ACHN (cell line): ENCODE measurements at regions not wholly inside any gene's neighbourhood (a gene's known extent, or its start where the extent isn't known, plus 50 kb on each side); places are given as distances from the start of the nearest gene placed in this dataset.
"Not testable (repeated sequence)": the region's sequence is repeated elsewhere in the genome, so short reads cannot be mapped to it uniquely, and the experiment has no call there.

Source experiments
- DNase-seq: peaks from one replicate; pipeline ENCODE4 v3.0.0-alpha.2; 2015
- in situ Hi-C: cut with HindIII; loops from 2 replicates; pipeline ENCODE4 v1.10.0; 2017; ENCODE audit warnings: low sequenced_read_pairs, low pct_ligation_motif_present, low pct_unique_long_range_greater_than_20kb

DNA sequence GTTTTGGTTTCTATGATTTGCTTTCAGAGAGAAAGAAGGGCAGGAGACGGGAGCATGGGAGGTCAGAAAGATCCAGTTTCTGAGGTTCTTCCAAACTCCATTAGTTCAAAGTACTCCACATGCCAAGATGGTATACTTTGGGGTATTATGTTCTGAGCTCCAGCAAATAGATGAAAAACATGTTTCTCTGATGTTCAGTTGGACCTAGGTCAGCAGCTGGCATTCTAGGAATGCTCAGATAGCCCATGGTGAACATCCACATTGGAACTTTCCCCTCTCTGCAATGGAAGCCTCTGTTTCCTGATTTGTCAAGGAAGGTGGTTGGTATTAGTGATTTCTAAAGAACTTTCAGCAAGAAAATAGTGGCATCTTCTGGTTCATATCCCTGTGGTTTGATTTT, 257.5 kb downstream of the KTN1 start:
- no peak for DNase-seq
- in situ Hi-C loops, result no loop called here

DNA sequence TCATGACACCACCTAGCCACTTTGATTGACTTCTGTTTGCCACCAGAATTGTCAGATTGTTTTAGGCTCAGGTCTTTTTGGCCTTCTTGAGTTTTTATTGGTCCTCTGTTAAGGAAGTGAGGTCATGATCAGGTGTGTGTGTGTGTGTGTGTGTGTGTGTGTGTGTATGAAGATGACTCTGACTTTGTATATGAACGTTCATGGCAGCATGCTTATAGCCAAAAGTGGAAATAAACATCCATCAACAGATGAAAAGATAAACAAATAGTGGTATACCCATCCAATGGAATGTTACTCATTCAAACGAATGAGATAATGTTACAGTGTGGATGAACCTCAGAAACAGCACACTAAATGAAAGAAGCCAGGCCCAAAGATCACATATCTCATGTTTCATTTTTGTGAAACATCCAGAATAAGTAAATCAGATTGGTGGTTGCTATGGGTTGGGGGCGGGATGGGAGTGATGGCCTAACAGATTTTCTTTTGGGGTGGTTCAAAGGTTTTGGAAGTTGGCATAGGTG, 258.6 kb downstream of the KTN1 start:
- in situ Hi-C loops, result no loop called here
- DNase-seq, result no peak

DNA sequence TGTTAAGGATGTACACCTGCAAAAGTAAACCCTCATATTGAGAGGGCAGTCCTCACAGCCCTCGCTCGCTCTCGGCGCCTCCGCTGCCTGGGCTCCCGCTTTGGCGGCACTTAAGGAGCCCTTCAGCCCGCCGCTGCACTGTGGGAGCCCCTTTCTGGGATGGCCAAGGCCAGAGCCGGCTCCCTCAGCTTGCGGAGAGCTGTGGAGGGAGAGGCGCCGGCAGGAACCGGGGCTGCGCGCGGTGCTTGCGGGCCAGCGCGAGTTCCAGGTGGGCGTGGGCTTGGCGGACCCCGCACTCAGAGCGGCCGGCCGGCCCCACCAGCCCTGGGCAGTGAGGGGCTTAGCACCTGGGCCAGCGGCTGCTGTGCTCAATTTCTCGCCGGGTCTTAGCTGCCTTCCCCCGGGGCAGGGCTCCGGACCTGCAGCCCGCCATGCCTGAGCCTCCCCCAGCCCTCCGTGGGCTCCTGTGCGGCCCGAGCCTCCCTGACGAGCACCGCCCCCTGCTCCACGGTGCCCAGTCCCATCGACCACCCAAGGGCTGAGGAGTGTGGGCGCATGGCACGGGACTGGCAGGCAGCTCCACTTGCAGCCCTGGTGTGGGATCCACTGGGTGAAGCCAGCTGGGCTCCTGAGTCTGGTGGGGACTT, 259.4 kb downstream of the KTN1 start:
- DNase-seq, in situ Hi-C loops: not testable (repeated sequence)

DNA sequence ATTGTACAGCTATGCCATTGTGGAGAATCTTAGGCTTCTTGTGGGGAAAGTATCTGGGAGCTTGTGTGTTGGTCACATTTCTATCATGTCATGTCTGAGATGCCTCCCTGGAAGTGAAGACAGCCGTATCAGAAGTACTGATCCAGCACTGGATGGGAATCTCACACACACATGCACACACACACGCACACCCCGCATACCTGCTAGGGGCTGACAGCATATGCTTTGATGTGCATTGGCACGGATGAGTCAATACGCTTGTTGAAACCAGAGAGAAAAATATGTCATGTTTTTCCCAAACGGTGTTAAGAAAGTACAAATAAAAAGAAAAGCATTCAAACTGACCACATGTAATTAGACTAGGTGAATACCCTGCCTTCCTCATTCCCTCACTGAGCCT, 260.8 kb downstream of the KTN1 start:
- no peak for DNase-seq
- in situ Hi-C loops, result no loop called here

DNA sequence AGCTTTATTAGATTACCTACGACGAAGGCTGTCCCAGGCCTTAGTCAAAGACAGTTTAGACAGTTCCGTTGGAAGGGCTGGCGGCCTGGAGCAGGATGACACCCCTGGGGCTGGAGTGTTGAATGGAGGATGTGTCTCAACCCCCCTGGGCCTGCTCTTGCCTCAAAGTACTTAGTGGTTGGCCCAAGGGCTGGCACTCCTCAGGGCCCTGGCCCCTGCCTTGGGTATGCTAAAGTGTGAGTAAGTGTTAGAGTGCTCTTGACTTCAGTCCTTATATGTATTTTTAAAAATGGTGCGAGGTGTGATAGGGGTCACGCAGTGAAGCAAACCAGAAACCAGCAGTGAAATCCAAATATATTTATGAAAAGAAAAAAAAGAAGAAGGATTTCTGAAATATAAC, 261.6 kb downstream of the KTN1 start:
- DNase-seq, result no peak
- in situ Hi-C loops, result no loop called here

DNA sequence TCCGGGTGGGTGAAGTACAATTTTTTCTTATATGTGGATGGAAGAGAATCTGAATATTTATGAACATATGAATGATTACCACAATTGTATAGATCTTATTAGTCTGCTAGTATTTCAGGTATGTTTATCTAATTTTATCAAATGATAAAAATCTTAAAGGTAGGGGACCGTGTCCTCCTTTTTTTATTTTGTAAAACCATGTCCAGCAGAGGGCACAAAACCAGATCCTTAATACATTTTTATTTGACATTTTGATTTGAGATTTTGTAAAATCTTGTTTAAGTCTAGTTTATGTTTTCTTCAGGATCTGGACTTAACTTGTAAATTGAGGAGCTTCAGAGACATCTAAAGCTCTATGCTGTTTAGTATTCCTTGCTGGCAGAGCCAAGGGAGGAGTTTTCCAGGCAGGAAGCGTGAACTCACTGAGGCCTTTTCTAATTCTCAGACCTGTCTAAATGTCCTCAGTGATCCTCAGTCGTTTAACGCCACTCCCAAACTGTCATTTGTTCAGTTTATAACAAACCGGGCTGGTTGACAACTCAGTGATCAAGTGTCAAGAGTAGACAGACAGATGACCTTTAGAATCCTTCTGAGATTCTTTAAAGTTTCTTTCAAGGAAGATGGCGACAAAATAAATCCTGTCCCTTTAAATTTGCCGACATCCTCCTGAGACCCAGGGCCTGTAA, 263.9 kb downstream of the KTN1 start:
- in situ Hi-C loops, result no loop called here
- DNase-seq, result no peak

DNA sequence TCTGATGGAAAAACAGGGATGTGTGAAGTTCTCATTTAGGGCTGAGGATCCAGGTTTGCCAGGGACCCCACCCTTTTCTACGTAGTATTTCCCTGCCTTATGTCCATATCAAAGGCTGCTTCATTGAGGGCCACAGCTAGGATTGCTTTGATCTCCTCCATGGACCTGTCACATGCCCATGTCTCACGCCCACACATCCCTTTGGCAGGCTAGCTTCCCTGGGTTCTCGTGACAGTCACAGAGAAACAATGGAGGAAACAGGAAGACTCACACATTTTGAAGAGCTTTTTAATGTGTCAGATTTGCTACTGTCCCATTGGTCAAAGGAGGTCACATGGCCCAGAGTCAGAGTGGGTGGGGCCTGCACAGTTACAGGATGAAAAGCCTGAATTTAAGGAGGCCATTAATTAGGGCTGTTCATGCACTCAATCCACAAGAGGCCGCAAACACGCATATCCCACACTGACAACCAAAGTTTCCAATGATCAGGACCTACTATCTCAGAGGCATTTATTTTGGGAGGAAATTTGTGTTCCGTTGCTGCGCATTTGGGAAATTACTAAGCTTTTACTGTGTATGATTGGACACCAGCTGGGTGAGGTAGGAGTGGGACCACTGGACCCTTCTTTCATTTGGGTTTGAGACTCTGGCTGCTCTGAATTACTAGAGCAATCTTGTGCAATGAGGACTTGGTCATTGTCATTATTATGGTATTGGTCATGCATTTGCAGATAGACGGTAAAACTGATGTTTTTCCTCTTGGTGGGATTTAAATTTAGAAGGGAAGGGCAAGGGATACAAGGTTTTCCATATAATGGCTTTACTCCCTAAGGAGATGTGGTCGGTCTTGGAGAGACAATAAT, 266.2 kb downstream of the KTN1 start:
- in situ Hi-C loops, result no loop called here
- DNase-seq, result no peak

DNA sequence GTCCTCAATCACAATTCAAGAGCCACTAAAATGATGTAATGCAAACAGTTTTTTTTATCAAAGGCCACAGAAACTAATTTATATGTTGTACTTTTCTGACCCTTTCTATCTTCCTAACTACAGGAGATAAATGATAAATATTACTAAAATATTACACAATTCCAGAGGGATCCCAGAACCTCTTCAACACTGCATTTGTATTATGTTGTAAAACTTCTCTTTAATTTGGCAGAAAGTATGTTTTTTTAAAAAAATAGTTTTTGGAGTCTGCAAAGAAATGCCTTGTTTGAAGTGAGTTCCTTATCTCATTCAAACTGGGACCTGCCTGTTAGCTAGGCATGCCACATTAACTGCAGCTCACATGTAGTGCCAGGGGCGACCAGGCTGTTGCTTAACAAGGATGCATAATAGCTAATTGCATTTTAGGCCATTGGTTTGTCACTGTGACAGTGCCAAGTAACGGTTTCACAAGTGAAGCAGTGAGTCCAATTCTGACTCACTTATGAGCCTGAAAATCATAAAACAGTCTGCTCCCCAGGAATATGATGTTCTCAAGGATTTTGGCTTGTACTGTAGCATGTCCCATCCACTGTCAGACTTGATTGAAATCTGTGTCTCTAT, 266.9 kb downstream of the KTN1 start:
- DNase-seq, result no peak
- in situ Hi-C loops, result no loop called here

DNA sequence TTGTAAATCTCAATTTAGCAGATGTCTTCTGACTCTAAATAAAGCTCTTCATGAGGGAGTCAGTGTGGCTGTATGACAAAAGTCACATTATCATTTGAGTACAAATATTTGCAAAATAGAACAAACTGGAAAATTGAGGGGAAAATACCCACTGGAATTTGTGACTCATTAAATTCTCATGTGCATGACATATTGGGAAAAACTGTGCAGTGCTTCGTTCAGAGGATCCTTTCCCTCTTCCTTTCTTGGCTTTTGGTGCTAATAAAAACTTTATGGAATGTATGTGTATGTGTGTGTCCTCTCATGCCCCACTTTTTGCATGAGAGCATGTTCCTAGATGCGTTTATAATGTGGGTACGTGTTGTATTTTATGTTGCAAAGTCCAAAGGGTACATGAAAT, 267.8 kb downstream of the KTN1 start:
- DNase-seq, result no peak
- in situ Hi-C loops, result no loop called here

DNA sequence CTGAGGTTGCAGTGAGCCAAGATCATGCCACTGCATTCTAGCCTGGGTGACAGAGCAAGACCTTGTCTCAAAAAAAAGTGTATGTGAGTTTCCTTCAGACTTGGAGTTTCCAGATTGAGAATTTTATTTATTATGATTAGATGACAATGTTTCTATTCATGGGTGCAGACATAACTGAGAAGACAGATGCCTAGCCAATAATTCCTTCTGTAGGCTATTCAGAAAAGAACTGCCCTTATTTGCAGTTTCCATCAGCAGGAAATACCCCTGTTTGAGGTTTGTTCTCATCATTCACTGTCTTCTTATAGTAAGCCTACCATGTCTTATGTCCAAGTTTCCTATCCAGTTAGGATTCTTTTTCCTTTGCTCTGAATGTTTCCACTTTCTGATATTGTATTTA, 269.0 kb downstream of the KTN1 start:
- in situ Hi-C loops, result no loop called here
- DNase-seq, result no peak

DNA sequence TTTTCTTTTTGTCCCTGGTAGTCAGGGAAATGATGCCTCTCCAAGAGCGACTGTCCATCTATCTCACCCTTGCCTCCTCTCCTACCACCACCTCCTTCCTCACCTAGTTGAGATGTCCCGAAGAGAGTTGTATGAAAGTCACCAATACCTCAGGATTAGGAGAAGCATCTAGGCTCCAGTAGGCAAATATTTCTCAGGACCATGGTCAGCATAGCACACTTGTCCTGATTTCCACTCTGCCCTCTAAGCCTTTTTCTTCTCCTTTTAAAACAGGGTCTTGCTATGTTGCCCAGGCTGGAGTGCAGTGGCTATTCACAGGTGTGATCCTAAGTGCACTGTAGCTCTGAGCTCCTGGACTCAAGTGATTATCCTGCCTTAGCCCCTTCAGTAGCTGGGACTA, 268.4 kb upstream of the PELI2 start:
- in situ Hi-C loops, result no loop called here
- no peak for DNase-seq

DNA sequence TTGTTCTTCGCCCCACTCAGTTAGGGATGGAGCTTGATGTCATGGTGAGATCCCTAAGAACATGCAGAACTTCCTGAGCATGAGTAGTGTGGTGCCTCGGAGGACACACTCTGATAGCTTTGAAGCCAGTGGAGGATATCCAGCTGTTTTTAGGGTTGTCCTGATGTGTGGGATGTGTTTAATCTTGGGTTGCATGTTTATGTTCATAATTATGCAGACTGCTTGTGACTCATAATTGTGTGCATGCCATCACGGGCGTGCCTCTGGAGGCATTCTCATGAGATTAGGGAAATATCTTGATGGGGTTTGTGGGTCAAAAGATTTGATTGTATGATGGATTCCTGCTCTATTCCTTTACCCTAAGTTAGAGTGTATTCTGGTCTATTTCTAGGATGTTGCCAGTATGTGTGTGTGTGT, 267.4 kb upstream of the PELI2 start:
- DNase-seq, result no peak

DNA sequence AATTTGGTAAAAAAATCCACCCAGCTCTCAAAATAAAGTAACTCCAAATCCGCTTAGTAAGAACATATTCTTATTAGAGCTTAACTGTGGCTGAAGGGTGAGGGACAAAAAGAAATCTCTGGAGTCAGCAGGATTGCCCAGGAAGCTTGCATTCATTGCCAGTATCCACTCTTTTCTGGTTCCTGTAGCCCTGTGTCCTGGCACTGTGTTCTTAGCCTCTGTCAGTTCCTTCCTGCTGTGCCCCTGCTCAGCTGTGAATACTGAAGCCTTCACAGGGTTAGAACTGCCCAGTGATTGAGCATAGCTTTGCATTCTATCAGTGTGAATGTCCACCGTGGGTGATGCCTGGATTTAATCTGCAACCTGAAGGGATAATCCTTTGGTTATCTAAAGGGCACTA, 266.9 kb upstream of the PELI2 start:
- in situ Hi-C loops, result no loop called here
- DNase-seq, result no peak

More for the DNA sequence above, 267.4 kb upstream of the PELI2 start:
- in situ Hi-C loops, result no loop called here

DNA sequence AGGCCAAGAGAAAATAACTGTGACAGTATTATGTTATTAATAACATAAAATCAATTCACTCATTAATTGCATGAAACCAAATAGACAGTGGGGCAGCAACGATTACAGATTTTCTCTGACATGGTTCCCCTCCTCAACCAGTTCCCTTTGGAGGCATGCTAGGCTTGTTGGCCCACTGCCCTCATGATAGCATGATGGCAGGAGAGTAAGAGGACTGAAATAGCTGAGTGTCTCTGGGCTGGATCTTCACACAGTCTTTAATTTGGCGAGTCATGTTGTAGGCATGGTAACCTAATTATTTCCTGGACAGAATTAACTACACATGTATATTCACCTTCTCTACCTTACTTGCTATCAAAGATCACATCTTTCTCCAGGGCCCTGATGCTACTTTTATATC, 266.2 kb upstream of the PELI2 start:
- DNase-seq, result no peak
- in situ Hi-C loops, result no loop called here

DNA sequence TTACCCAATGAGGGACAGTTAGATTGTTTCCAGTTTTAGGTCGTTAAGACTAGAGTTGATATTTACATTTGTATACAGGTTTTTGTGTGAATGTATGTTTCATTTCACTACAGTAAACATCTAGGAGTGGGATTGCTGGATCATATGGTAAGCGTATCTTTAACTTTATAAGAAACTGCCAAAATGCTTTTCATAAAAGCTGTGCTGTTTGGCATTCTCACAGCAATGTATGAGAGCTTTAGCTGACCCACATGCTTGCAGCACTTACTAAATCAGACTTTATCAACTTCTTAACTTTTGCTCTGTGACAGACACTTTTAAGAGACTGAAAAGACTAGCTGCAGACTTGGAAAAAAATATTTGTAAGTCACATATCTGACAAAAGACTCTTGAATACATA, 262.5 kb upstream of the PELI2 start:
- in situ Hi-C loops, result no loop called here
- DNase-seq, result no peak

DNA sequence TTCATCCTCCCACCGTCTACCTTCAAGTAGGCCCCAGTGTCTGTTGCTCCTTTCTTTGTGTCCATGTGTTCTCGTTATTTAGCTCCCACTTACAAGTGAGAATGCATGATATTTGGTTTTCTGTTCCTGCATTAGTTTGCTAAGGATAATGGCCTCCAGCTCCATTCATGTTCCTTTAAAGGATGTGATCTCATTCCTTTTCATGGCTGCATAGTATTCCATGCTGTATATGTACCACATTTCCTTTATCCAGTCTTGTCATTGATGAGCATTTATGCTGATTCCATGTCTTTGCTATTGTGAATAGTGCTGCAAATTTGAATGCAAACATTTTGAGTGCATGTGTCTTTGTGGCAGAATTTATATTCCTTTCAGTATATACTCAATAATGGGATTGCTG, 259.6 kb upstream of the PELI2 start:
- DNase-seq, result no peak
- in situ Hi-C loops, result no loop called here

DNA sequence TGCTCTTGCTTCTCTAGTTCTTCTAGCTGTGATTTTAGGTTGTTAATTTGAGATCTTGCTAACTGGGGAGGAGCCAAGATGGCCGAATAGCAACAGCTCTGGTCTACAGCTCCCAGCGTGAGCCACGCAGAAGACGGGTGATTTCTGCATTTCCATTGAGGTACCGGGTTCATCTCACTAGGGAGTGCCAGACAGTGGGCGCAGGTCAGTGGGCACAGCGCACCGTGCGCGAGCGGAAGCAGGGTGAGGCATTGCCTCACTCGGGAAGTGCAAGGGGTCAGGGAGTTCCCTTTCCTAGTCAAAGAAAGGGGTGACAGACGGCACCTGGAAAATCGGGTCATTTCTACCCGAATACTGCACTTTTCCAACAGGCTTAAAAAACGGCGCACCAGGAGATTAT, 256.6 kb upstream of the PELI2 start:
- in situ Hi-C loops, DNase-seq: not testable (repeated sequence)

DNA sequence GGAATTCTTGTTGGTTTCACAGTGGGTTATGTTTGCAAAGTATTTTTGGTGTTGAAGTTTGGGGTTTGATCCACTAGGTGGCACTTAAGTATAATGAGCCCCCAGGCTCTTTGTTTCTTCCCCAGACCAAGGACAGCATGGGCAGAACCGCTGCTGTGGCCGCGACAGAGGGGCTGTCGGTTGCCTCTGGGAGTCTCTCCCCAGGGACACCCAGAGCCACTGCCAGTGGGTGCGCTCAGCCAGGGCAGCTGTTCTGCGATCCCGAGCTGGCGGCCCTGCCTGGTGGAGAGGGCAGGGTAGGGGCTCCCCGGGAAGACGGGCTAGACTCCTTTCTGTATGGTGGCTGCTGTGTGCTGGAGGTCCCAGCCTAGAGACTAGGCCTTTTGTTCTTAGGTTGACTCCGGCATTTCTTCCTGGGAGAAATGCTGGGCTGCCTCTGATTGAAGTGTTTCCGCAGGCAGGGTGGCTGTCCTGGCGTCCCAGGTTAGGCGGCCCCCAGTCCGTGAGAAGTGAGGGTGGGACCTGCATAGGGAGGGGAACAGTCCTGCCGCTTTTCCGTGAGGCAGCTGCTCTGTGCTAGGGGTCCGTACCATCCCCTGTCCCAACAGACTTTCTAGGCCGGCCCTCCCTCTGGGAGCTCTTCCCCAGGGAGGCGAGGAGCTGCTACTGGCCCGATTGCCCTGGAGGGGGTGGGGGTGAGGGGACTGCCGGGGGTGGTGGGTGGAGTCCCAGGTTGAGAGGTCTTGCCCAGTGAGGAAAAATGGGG, 253.1 kb upstream of the PELI2 start:
- in situ Hi-C loops, result no loop called here

More for the DNA sequence above, 253.1 kb upstream of the PELI2 start:
- no peak for DNase-seq
